DOHH2 (cell line): ENCODE measurements at regions not wholly inside any gene's neighbourhood (a gene's known extent, or its start where the extent isn't known, plus 50 kb on each side); places are given as distances from the start of the nearest gene placed in this dataset.

Experiments
- H3F3A ChIP-seq: fragments of 200-600 bp; sonication (generic), shearing (Covaris generic); 2 replicates; pipeline ENCODE4 v1.6.0; 2016; ENCODE audit warnings: antibody characterized with exemption, mild to moderate bottlenecking; ENCODE audit not compliant: control insufficient read depth, insufficient read depth
- H3K27ac ChIP-seq: fragments of 200-600 bp; sonication (generic); 2 replicates; pipeline ENCODE4 v1.5.1; 2014; ENCODE audit warnings: low read depth, mild to moderate bottlenecking, low read length, moderate library complexity
- H3K27me3 ChIP-seq: fragments of 200-600 bp; sonication (generic); 2 replicates; pipeline ENCODE4 v1.6.1; 2014; ENCODE audit warnings: mild to moderate bottlenecking, low read length, mixed read lengths; ENCODE audit not compliant: control insufficient read depth
- H3K36me3 ChIP-seq: fragments of 200-600 bp; sonication (generic); 2 replicates; pipeline ENCODE4 v1.6.1; 2014; ENCODE audit warnings: mild to moderate bottlenecking, low read length, moderate library complexity, mixed read lengths; ENCODE audit not compliant: control insufficient read depth
- H3K4me1 ChIP-seq: fragments of 200-600 bp; sonication (generic); 2 replicates; pipeline ENCODE4 v1.6.1; 2014; ENCODE audit warnings: mild to moderate bottlenecking, low read length, mixed read lengths; ENCODE audit not compliant: control insufficient read depth
- H3K4me2 ChIP-seq: fragments of 200-600 bp; sonication (generic); 2 replicates; pipeline ENCODE4 v1.6.0; 2014; ENCODE audit warnings: mild to moderate bottlenecking, low read length, moderate library complexity
- H3K4me3 ChIP-seq: fragments of 200-600 bp; sonication (generic); 2 replicates; pipeline ENCODE4 v1.5.1; 2014; ENCODE audit warnings: mild to moderate bottlenecking, low read length, mixed read lengths
- H3K79me2 ChIP-seq: fragments of 200-600 bp; sonication (generic); 2 replicates; pipeline ENCODE4 v1.6.1; 2014; ENCODE audit warnings: mild to moderate bottlenecking, low read length, mixed read lengths; ENCODE audit not compliant: control insufficient read depth
- H3K9me2 ChIP-seq: fragments of 200-600 bp; sonication (generic); replicated peaks from 2 replicates; pipeline ENCODE4 v1.6.1; 2014; ENCODE audit warnings: mild to moderate bottlenecking, low read length, mixed read lengths; ENCODE audit not compliant: control insufficient read depth
- H3K9me3 ChIP-seq: fragments of 200-600 bp; sonication (generic); 2 replicates; pipeline ENCODE4 v1.6.1; 2014; ENCODE audit warnings: antibody characterized with exemption, low read length, mixed read lengths; ENCODE audit not compliant: control insufficient read depth, insufficient read depth
- H4K20me1 ChIP-seq: fragments of 200-600 bp; sonication (generic); 2 replicates; pipeline ENCODE4 v1.6.0; 2014; ENCODE audit warnings: low read depth, mild to moderate bottlenecking, antibody characterized with exemption, low read length, moderate library complexity; ENCODE audit not compliant: control insufficient read depth, insufficient read depth
- EZH2phosphoT487 ChIP-seq: fragments of 200-600 bp; sonication (generic); IDR thresholded peaks from 2 replicates; pipeline ENCODE4 v1.6.1; 2017; ENCODE audit warnings: borderline replicate concordance, mild to moderate bottlenecking, antibody characterized with exemption, low read length, moderate library complexity, mixed read lengths
- TF ChIP-seq, protein P1 (sequence below): fragments of 200-600 bp; sonication (generic); IDR thresholded peaks from one replicate; pipeline ENCODE4 v1.5.1; 2014; ENCODE audit warnings: antibody characterized with exemption, mild to moderate bottlenecking, low read depth, low read length; ENCODE audit not compliant: poor library complexity, severe bottlenecking

DNA sequence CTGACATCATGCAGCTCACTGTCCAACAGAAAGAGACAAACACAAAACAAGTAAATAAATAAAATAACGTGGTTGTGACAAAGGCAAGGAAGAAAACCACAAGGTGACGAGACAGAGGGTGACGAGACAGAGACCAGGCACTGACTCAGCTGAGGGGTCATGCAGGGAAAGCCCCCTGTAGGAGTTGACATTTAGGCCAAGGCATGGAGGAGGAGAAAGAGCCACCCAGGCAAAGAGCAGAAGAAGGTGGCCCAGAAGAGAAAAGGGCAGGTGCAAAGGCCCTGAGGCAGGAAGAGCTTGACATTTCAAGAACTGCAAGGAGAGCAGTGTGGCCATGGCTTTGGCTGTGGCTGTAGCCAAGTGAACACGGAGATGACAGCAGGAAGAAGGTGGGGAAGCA is 65.1 kb upstream of the ID3 start:
- no peak overlapping the region; the same call in 1 of the 2 replicates for H3K27ac ChIP-seq
- peaks cover 91% of the 10 kb centered on the region for H3K4me1 ChIP-seq
- H3K4me2 ChIP-seq: no peak overlapping the region

DNA sequence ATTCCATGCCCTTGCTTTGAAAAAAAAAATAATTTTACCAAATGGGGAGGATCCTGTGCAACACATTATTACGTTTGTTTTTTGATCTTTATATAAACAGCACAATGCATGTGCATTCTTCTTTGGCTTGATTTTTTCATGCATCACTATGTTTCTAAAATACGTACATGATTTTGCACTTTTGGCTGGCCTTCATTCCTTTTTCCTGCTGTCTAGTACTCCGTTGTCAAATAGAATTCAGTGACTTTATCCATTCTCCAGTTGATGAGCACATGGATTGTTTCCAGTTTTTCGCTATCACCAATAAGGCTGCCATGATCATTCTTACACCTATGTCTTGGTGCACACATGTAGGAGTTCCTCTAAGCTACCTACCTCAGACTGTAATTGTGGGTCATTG is 63.0 kb upstream of the ID3 start:
- TF ChIP-seq, protein P1, sequence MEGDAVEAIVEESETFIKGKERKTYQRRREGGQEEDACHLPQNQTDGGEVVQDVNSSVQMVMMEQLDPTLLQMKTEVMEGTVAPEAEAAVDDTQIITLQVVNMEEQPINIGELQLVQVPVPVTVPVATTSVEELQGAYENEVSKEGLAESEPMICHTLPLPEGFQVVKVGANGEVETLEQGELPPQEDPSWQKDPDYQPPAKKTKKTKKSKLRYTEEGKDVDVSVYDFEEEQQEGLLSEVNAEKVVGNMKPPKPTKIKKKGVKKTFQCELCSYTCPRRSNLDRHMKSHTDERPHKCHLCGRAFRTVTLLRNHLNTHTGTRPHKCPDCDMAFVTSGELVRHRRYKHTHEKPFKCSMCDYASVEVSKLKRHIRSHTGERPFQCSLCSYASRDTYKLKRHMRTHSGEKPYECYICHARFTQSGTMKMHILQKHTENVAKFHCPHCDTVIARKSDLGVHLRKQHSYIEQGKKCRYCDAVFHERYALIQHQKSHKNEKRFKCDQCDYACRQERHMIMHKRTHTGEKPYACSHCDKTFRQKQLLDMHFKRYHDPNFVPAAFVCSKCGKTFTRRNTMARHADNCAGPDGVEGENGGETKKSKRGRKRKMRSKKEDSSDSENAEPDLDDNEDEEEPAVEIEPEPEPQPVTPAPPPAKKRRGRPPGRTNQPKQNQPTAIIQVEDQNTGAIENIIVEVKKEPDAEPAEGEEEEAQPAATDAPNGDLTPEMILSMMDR: no peak
- TF ChIP-seq EZH2phosphoT487: no peak
- no peak overlapping the region for H3K4me2 ChIP-seq
- no peaks in the 10 kb centered on the region for H3K9me2 ChIP-seq
- no peaks in the 10 kb centered on the region for H3K27me3 ChIP-seq
- H3K36me3 ChIP-seq: peaks cover 10% of the 10 kb centered on the region
- no peak overlapping the region for H3K4me3 ChIP-seq
- H3K4me1 ChIP-seq: peaks cover 91% of the 10 kb centered on the region
- H3F3A ChIP-seq: peaks cover 16% of the 10 kb centered on the region
- H3K27ac ChIP-seq: no peak overlapping the region
- no peaks in the 10 kb centered on the region for H3K79me2 ChIP-seq
- no peaks in the 10 kb centered on the region for H3K9me3 ChIP-seq
- H4K20me1 ChIP-seq: no peaks in the 10 kb centered on the region

More for the DNA sequence above, 65.1 kb upstream of the ID3 start:
- H3K79me2 ChIP-seq: no peaks in the 10 kb centered on the region
- H3F3A ChIP-seq: peaks cover 12% of the 10 kb centered on the region
- no peaks in the 10 kb centered on the region for H3K27me3 ChIP-seq
- H3K9me3 ChIP-seq: no peaks in the 10 kb centered on the region
- H3K9me2 ChIP-seq: no peaks in the 10 kb centered on the region
- TF ChIP-seq EZH2phosphoT487: no peak
- H3K36me3 ChIP-seq: peaks cover 7% of the 10 kb centered on the region; the same call in 1 of the 2 replicates
- no peaks in the 10 kb centered on the region for H4K20me1 ChIP-seq
- no peak overlapping the region for H3K4me3 ChIP-seq

DNA sequence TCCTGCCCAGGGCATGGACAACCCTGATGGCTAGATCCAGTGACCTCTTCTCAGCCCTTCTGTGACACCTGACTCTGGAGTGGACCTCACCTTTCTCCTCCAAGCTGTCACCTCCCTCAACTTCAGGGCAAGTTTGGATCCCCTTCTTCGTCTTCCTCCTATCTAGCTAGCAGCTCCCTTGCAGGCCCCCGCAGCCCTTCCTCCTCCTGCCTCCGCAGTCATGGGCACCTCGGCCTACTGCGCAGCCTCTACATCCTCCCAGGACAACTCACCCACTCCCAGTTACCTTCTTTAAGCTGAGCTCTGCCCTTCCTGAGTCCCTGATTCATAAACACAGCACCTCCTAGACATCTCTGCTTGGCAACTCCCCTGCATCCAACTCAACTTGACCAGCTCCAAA is 61.3 kb upstream of the ID3 start:
- H3K4me1 ChIP-seq: peaks cover 89% of the 10 kb centered on the region
- peak overlapping the region; percentile 85 for H3K27ac ChIP-seq

More for the DNA sequence above, 61.3 kb upstream of the ID3 start:
- Histone ChIP-seq H4K20me1 (no peaks in the 10 kb centered on the region), H3K9me2 (no peaks in the 10 kb centered on the region), H3K4me3 (peak overlapping the region; percentile 73), H3K36me3 (peaks cover 10% of the 10 kb centered on the region), H3F3A (peaks cover 20% of the 10 kb centered on the region), H3K4me2 (peak overlapping the region; percentile 79), H3K27me3 (no peaks in the 10 kb centered on the region), H3K9me3 (no peaks in the 10 kb centered on the region), H3K79me2 (no peaks in the 10 kb centered on the region)
- TF ChIP-seq, protein P1: no peak
- TF ChIP-seq EZH2phosphoT487: no peak
